Muscle layer of duodenum (tissue), 2 donors: ENCODE measurements at regions not wholly inside any gene's neighbourhood (a gene's known extent, or its start where the extent isn't known, plus 50 kb on each side); places are given as distances from the start of the nearest gene placed in this dataset.
"Not testable (repeated sequence)": the region's sequence is repeated elsewhere in the genome, so short reads cannot be mapped to it uniquely, and the experiment has no call there.

Experiments
- H3K27ac ChIP-seq: one replicate; pipeline ENCODE4 v1.7.0; 2013; ENCODE audit warnings: mild to moderate bottlenecking, low read length
- H3K27me3 ChIP-seq: one replicate; pipeline ENCODE4 v1.7.0; 2013; ENCODE audit warnings: low read depth, mild to moderate bottlenecking, control low read depth, low read length
- H3K36me3 ChIP-seq, 2 donors: one replicate each; pipeline ENCODE4 v1.7.0; 2013; ENCODE audit warnings: low read length in 2 of 2, control low read depth in 1 of 2, mild to moderate bottlenecking in 1 of 2; ENCODE audit not compliant: insufficient read depth in 2 of 2, control insufficient read depth in 1 of 2
- H3K4me1 ChIP-seq, 2 donors: one replicate each; pipeline ENCODE4 v1.7.0; 2013; ENCODE audit warnings: low read length in 2 of 2, mild to moderate bottlenecking in 2 of 2, control low read depth in 1 of 2, moderate library complexity in 1 of 2; ENCODE audit not compliant: insufficient read depth in 2 of 2, control insufficient read depth in 1 of 2
- H3K4me3 ChIP-seq, 2 donors: one replicate each; pipeline ENCODE4 v1.7.0; 2013; ENCODE audit warnings: low read length in 2 of 2, low read depth in 1 of 2, mild to moderate bottlenecking in 1 of 2
- H3K9me3 ChIP-seq, 2 donors: one replicate each; pipeline ENCODE4 v1.7.0; 2013; ENCODE audit warnings: low read length in 2 of 2, control low read depth in 1 of 2, mild to moderate bottlenecking in 1 of 2; ENCODE audit not compliant: control insufficient read depth in 1 of 2
- donor health status: healthy.

DNA sequence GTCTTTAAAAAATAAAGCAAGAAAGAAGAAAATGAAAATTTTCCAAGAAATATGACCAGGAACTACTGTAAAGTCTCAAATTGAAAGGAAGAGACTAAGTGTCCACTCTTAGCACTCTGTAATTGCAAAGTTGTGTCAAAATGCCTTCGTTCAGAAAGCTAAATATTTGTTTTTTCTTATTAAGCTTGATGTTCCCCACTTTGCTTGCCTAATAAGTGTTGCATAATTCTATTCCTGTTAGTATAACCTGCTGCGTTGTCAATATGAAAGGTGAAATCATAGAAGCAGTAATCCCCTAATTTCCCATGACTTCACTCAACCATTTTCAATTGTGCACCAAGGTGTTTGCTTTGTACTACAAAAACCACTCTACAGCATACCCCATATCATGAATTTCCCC lies 442.9 kb upstream of the CTSO start:
- Histone ChIP-seq H3K4me3 (no peak overlapping the region), H3K27ac (no peak overlapping the region), H3K27me3 (no peaks in the 10 kb centered on the region), H3K9me3 (no peaks in the 10 kb centered on the region), H3K36me3 (no peaks in the 10 kb centered on the region), H3K4me1 (no peaks in the 10 kb centered on the region)

DNA sequence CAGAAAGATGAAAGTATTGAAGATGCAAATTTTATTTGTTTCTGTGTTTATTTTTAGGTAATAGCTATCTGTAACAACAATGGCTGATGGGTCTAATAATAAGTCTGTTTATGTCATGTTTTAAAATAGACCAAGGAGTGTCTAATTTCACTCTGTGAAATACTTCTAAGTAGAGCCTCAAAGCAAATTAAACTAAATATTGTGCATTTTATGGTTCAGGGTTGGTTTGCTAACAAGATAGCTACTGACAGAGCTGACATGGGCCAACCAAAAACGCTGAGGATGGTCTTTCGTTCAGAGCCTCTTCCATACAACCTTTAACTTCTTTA lies 437.6 kb upstream of the CTSO start:
- H3K27me3 ChIP-seq: no peaks in the 10 kb centered on the region
- no peak overlapping the region for H3K27ac ChIP-seq
- no peaks in the 10 kb centered on the region for H3K4me1 ChIP-seq
- no peaks in the 10 kb centered on the region for H3K9me3 ChIP-seq
- H3K4me3 ChIP-seq: no peak overlapping the region
- no peaks in the 10 kb centered on the region for H3K36me3 ChIP-seq

DNA sequence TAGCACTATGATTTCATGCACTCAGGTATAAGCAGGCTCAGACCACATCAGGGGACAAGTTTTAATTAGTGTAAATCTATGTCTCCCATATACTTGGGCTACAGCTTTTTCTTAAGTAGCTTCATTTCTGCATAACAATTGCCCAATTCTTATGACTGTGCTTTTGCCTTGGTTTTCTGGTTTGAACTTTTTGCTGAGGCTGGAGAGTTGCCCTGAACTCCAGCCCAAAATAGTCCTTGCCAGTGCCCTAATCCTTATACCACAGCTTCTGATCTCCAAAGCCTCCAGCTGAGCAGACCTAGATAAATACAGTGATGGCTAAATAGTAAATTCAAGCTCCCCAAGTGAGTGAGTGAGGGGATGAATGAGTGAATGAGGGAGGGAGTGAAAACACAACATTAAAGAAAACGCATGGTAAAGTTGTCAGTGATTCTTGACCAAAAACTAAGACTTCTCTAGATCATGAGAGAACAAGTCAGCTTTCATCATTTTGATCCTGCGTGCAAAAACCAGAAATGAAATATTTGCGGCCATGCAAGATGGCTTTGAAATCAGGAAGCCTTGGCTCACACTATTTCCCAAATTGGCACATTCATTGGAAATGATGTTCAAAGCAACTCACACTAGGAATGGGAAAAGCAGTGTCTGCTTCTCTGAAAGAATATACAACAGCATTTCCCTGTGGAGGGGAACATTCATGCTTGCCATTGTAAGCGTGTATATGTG lies 437.1 kb upstream of the CTSO start:
- H3K4me1 ChIP-seq: no peaks in the 10 kb centered on the region
- no peak overlapping the region for H3K27ac ChIP-seq
- H3K4me3 ChIP-seq: no peak overlapping the region
- H3K27me3 ChIP-seq: no peaks in the 10 kb centered on the region
- H3K36me3 ChIP-seq: no peaks in the 10 kb centered on the region
- no peaks in the 10 kb centered on the region for H3K9me3 ChIP-seq

DNA sequence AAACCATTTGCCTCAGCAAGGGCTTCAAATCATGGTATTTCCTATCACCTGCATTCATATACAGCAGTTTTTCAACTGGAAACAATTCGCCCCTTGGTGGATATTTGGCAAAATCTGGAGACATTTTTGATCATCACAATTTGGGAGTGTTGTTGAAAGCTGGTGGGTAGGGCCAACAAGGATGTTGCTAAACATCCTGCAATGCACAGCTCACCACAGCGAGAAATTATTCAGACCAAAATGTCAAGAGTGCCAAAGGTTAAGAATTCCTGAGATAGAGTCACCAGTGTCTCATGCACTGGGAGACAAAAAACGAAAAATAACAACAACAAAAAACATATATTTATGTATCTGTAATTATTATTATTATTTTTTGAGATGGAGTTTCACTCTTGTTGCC lies 435.2 kb upstream of the CTSO start:
- no peak overlapping the region for H3K27ac ChIP-seq
- H3K4me3 ChIP-seq: no peak overlapping the region
- H3K36me3 ChIP-seq: no peaks in the 10 kb centered on the region
- no peaks in the 10 kb centered on the region for H3K9me3 ChIP-seq
- no peaks in the 10 kb centered on the region for H3K27me3 ChIP-seq
- H3K4me1 ChIP-seq: no peaks in the 10 kb centered on the region

DNA sequence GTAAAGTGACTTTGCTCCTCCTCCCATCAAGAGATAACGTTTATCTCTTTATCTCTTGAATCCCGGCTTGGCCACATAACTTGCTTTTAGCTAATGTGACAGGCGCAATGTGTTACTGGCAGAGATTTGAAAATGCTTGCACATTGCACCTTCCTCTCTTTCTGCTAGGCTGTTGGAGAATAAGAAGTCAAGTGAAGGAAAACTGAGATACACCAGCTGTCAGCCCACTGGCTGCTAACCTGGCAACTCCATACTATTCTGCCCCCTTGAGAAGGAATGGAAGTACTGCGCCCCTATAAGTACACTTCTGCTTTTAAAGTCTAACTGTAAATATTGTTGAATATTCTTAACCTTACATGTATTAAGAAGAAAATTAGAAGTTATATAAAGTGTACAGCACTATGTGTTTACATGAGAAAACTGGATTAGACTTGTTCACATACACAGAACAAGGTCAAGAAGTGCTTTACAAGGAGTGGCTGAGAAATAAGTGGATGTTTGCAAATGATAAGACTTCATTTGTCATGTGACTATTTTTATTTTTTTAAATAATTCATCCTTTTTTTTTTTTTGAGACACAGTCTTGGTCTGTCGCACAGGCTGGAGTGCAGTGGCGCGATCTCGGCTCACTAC lies 424.5 kb upstream of the CTSO start:
- Histone ChIP-seq H3K27me3 (no peaks in the 10 kb centered on the region), H3K27ac (no peak overlapping the region), H3K36me3 (no peaks in the 10 kb centered on the region), H3K4me3 (no peak overlapping the region), H3K4me1 (peaks cover 0 to 6% of the 10 kb centered on the region in 2 donors), H3K9me3 (no peaks in the 10 kb centered on the region)

DNA sequence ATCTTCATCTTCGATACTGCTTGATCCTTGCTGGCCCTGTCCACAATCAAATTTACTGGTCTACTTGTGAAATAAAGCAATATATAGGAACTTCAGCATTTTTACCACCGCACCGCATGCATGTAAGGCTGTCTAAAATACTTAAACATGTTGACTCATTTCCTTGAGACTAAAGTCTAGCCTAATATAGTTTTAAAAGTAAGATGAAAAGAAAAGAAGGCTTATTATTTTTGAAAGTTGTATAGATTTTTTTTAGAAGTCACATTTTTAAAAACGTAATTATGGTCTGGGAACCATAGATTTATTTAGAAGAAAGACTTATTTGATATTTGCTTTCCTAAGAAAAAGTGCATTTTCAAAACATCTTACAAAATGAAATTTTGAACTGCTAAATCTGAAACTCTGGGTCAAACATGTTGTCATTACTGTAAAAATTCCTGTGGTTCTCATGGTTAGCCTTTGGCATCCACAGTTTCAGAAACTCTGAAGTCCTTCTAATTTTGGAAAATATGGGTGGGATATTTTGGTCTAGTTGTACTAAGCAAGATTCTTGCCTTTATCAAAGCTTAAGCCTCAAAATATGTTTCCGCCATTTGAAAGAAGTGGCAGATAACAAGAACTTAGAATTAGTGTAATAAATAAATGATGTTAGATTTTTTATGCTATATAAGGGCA lies 423.5 kb upstream of the CTSO start:
- Histone ChIP-seq H3K4me1 (peaks cover 0 to 6% of the 10 kb centered on the region in 2 donors), H3K27me3 (no peaks in the 10 kb centered on the region), H3K9me3 (no peaks in the 10 kb centered on the region), H3K27ac (no peak overlapping the region), H3K36me3 (no peaks in the 10 kb centered on the region), H3K4me3 (no peak overlapping the region)

DNA sequence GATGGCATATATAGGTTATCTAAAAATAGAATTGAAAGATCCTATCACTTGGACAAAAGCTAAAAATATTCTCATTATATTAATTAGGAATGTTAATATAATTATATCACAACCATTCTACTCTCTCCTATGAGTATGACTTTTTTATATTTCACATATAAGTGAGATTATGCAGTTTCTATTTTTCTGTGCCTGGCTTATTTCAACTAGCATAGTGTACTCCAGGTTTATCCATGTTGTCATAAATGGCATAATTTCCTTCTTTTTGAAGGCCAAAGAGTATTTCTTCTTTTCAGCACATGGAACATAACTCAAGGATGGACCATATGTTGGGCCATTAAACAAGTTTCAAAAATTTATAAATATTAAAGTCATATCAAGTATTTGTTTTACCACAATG lies 421.2 kb upstream of the CTSO start:
- Histone ChIP-seq H3K27me3 (no peaks in the 10 kb centered on the region), H3K27ac (no peak overlapping the region), H3K9me3 (no peaks in the 10 kb centered on the region), H3K36me3 (no peaks in the 10 kb centered on the region), H3K4me1 (peaks cover 0 to 6% of the 10 kb centered on the region in 2 donors), H3K4me3 (no peak overlapping the region)

DNA sequence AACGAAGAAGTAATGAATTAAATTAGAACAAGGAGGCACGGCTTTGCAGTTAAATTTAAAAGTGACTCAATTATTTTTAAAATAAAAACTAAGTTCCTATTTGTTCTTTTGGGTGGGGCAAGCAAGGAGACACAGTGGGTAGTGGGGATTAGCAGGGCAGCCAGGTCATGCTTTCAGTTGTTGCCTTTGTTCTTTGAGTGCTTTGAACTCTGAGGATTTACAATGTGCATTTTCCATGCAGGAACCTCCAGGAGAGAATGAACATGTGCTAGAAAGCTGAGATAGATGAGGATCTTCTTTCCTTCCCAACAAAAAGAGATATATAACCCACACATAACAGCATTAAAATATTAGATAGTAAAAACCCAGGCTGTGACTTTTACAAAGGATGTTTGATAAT lies 420.4 kb upstream of the CTSO start:
- H3K27ac ChIP-seq: no peak overlapping the region
- peaks cover 0 to 6% of the 10 kb centered on the region in 2 donors for H3K4me1 ChIP-seq
- no peaks in the 10 kb centered on the region for H3K9me3 ChIP-seq
- H3K36me3 ChIP-seq: no peaks in the 10 kb centered on the region
- H3K4me3 ChIP-seq: no peak overlapping the region
- no peaks in the 10 kb centered on the region for H3K27me3 ChIP-seq

DNA sequence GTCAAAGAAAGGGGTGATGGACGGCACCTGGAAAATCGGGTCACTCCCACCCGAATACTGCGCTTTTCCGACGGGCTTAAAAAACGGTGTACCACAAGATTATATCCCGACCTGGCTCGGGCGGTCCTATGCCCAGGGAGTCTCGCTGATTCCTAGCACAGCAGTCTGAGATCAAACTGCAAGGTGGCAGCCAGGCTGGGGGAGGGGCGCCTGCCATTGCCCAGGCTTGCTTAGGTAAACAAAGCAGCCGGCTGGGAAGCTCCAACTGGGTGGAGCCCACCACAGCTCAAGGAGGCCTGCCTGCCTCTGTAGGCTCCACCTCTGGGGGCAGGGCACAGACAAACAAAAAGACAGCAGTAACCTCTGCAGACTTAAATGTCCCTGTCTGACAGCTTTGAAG lies 413.8 kb upstream of the CTSO start:
- H3K4me1 ChIP-seq, H3K27ac ChIP-seq, H3K27me3 ChIP-seq, H3K36me3 ChIP-seq, H3K4me3 ChIP-seq, H3K9me3 ChIP-seq: not testable (repeated sequence)

DNA sequence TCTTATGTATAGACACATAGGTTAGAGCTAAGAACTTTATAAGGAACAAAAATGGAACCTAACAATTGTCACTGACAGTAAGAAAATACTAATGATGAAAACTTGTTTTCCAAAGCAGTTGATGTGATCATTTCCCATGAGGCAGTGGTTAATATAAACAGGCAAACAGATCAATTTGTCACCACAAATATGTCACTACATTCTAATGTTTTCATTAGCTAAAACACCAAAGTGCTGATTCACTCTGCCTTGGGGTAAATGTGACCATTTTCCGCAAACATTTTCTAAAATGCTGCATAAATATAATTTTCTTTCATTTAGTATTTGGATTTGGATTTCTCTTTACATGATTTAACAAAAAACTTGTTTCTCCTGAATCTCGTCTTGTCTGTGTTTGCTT lies 408.9 kb upstream of the CTSO start:
- peaks cover 0 to under 1% of the 10 kb centered on the region in 2 donors for H3K9me3 ChIP-seq

DNA sequence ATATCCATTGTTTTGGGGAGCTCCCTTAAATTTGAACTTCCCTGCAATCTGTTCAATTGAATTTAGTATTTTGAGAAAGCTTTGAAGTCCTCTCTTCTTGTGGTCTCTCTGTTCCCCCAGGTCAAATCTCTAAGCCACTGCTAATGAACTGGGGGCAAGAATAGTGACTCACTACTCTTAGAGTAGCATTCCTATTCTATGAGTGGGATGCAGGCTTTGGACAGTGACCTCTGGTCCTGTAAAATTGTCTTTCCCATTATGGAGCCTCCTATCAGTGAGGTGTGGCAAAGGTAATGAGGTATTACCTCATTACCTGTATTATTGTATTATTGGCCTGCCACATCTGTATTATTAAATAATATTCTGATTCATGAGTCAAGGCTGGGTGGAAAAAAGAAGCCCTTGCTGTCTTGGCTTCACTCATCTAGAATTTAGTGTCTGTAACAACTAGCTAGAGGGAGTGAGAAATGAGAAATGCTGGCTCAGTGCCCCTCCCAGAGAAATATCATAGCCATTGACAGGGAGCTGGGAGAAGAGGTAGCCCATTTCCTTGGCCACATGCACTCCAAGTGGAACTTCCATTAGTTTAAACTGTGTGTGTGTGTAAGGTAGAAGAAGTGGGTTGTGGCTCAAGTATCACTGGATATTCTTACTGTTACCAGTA lies 393.9 kb upstream of the CTSO start:
- H3K4me1 ChIP-seq: peaks cover 0 to 8% of the 10 kb centered on the region in 2 donors
- no peaks in the 10 kb centered on the region for H3K27me3 ChIP-seq
- H3K27ac ChIP-seq: no peak overlapping the region

More for the DNA sequence above, 408.9 kb upstream of the CTSO start:
- no peaks in the 10 kb centered on the region for H3K4me1 ChIP-seq
- H3K27me3 ChIP-seq: no peaks in the 10 kb centered on the region
- H3K36me3 ChIP-seq: no peaks in the 10 kb centered on the region
- H3K4me3 ChIP-seq: no peak overlapping the region
- no peak overlapping the region for H3K27ac ChIP-seq

More for the DNA sequence above, 393.9 kb upstream of the CTSO start:
- Histone ChIP-seq H3K36me3 (no peaks in the 10 kb centered on the region), H3K9me3 (no peaks in the 10 kb centered on the region), H3K4me3 (no peak overlapping the region)
